ENCODE measurements at regions not wholly inside any gene's neighbourhood (a gene's known extent, or its start where the extent isn't known, plus 50 kb on each side); places are given as distances from the start of the nearest gene placed in this dataset.

- TF ChIP-seq CTCF (IDR thresholded peaks at IDR 0.05), result no peak
- no peak for TF ChIP-seq POLR2A (IDR thresholded peaks at IDR 0.05)
These were observed 89.0 kb upstream of the DIO2 start for GRCh38 chr14:80300351-80300750.
